H9 (cell line): ENCODE measurements at regions not wholly inside any gene's neighbourhood (a gene's known extent, or its start where the extent isn't known, plus 50 kb on each side); places are given as distances from the start of the nearest gene placed in this dataset.

Experiments used
- DNase-seq: peaks from one replicate; pipeline ENCODE4 v3.0.0-alpha.2; 2017
- H2AFZ ChIP-seq: one replicate; pipeline ENCODE4 v1.6.1; 2013; ENCODE audit warnings: mild to moderate bottlenecking, low read length, control low read depth, moderate library complexity
- H2AK5ac ChIP-seq: 2 replicates; pipeline ENCODE4 v1.6.1; 2013; ENCODE audit warnings: low read length, control low read depth, mixed read lengths; ENCODE audit not compliant: insufficient read length
- H2BK120ac ChIP-seq: one replicate; pipeline ENCODE4 v1.6.1; 2013; ENCODE audit warnings: low read depth, mild to moderate bottlenecking, low read length, control low read depth, inconsistent platforms; ENCODE audit not compliant: poor library complexity, severe bottlenecking
- H2BK12ac ChIP-seq: 2 replicates; pipeline ENCODE4 v1.6.1; 2013; ENCODE audit warnings: low read length, control low read depth, mixed read lengths, low read depth; ENCODE audit not compliant: insufficient read length
- H2BK15ac ChIP-seq: 2 replicates; pipeline ENCODE4 v1.6.1; 2013; ENCODE audit warnings: low read depth, low read length, control low read depth
- H2BK20ac ChIP-seq: one replicate; pipeline ENCODE4 v1.6.1; 2013; ENCODE audit warnings: low read depth, mild to moderate bottlenecking, low read length, control low read depth, inconsistent platforms; ENCODE audit not compliant: poor library complexity, severe bottlenecking
- H2BK5ac ChIP-seq: 2 replicates; pipeline ENCODE4 v1.6.1; 2013; ENCODE audit warnings: low read length, control low read depth, mixed read lengths; ENCODE audit not compliant: insufficient read length
- H3K14ac ChIP-seq: 2 replicates; pipeline ENCODE4 v1.6.1; 2013; ENCODE audit warnings: low read length, control low read depth; ENCODE audit not compliant: insufficient read depth
- H3K18ac ChIP-seq: 2 replicates; pipeline ENCODE4 v1.6.1; 2013; ENCODE audit warnings: low read depth, mild to moderate bottlenecking, mixed read lengths, low read length, control low read depth; ENCODE audit not compliant: insufficient read length
- H3K23ac ChIP-seq: 2 replicates; pipeline ENCODE4 v1.6.1; 2013; ENCODE audit warnings: low read length, control low read depth, mixed read lengths, low read depth; ENCODE audit not compliant: insufficient read length
- H3K23me2 ChIP-seq: 2 replicates; pipeline ENCODE4 v1.6.1; 2013; ENCODE audit warnings: low read depth, mild to moderate bottlenecking, mixed read lengths, low read length, control low read depth; ENCODE audit not compliant: insufficient read length, poor library complexity, severe bottlenecking
- H3K27ac ChIP-seq: 2 replicates; pipeline ENCODE4 v1.5.1; 2013; ENCODE audit warnings: low read length, control low read depth, mixed read lengths, low read depth; ENCODE audit not compliant: insufficient read length
- H3K27me3 ChIP-seq: 2 replicates; pipeline ENCODE4 v1.6.1; 2013; ENCODE audit warnings: low read length, control low read depth, inconsistent platforms; ENCODE audit not compliant: insufficient read depth
- H3K4ac ChIP-seq: 2 replicates; pipeline ENCODE4 v1.6.1; 2013; ENCODE audit warnings: low read depth, mild to moderate bottlenecking, control low read depth, inconsistent platforms, low read length, moderate library complexity
- H3K4me1 ChIP-seq: 2 replicates; pipeline ENCODE4 v1.6.1; 2013; ENCODE audit warnings: low read length, control low read depth, inconsistent platforms; ENCODE audit not compliant: insufficient read depth
- H3K4me2 ChIP-seq: 2 replicates; pipeline ENCODE4 v1.6.1; 2013; ENCODE audit warnings: low read length, control low read depth, mixed read lengths; ENCODE audit not compliant: insufficient read length, insufficient read depth
- H3K56ac ChIP-seq: 2 replicates; pipeline ENCODE4 v1.6.1; 2013; ENCODE audit warnings: low read depth, mild to moderate bottlenecking, mixed read lengths, low read length, control low read depth; ENCODE audit not compliant: insufficient read length
- H3K79me1 ChIP-seq: 2 replicates; pipeline ENCODE4 v1.6.1; 2013; ENCODE audit warnings: low read depth, mild to moderate bottlenecking, moderate library complexity, low read length, control low read depth, inconsistent platforms; ENCODE audit not compliant: insufficient read depth, poor library complexity, severe bottlenecking
- H3K79me2 ChIP-seq: 2 replicates; pipeline ENCODE4 v1.6.1; 2013; ENCODE audit warnings: low read length, control low read depth, inconsistent platforms; ENCODE audit not compliant: insufficient read depth
- H3K9ac ChIP-seq: 2 replicates; pipeline ENCODE4 v1.6.1; 2013; ENCODE audit warnings: low read length, control low read depth, mixed read lengths; ENCODE audit not compliant: insufficient read length; ENCODE audit errors: extremely low read depth
- H3K9me3 ChIP-seq: one replicate; pipeline ENCODE4 v1.6.1; 2013; ENCODE audit warnings: low read depth, low read length, inconsistent platforms; ENCODE audit not compliant: control insufficient read depth
- H3T11ph ChIP-seq: one replicate; pipeline ENCODE4 v1.6.1; 2013; ENCODE audit warnings: mild to moderate bottlenecking, low read length, control low read depth, inconsistent platforms
- H4K20me1 ChIP-seq: one replicate; pipeline ENCODE4 v1.6.1; 2013; ENCODE audit not compliant: control insufficient read depth, insufficient read length, insufficient read depth
- H4K5ac ChIP-seq: 2 replicates; pipeline ENCODE4 v1.6.1; 2013; ENCODE audit warnings: low read depth, mild to moderate bottlenecking, mixed read lengths, low read length, control low read depth; ENCODE audit not compliant: insufficient read length
- H4K8ac ChIP-seq: replicated peaks from 2 replicates; pipeline ENCODE4 v1.6.1; 2013; ENCODE audit warnings: low read length, control low read depth, mixed read lengths, low read depth; ENCODE audit not compliant: insufficient read length
- H4K91ac ChIP-seq: 2 replicates; pipeline ENCODE4 v1.6.1; 2013; ENCODE audit warnings: low read depth, mild to moderate bottlenecking, moderate library complexity, mixed read lengths, low read length, control low read depth; ENCODE audit not compliant: insufficient read length
- H3K27ac Mint-ChIP-seq, 3 experiments: 2 replicates in 2 of 3; 3 replicates in 1 of 3; pipeline ENCODE4 v1.8.0; 2020 to 2021; ENCODE audit warnings: mixed read lengths in 3 of 3, mild to moderate bottlenecking in 1 of 3, moderate library complexity in 1 of 3
- H3K27me3 Mint-ChIP-seq: 2 replicates; pipeline ENCODE4 v1.8.0; 2021; ENCODE audit warnings: low read depth, mild to moderate bottlenecking, moderate library complexity, mixed read lengths
- H3K36me3 Mint-ChIP-seq, 3 experiments: 2 replicates in 2 of 3; 3 replicates in 1 of 3; pipeline ENCODE4 v1.8.0; 2020 to 2021; ENCODE audit warnings: low read depth in 3 of 3, mixed read lengths in 3 of 3; ENCODE audit not compliant: insufficient read depth in 1 of 3
- H3K4me1 Mint-ChIP-seq, 2 experiments: 2 replicates each; pipeline ENCODE4 v1.8.0; 2020; ENCODE audit warnings: mixed read lengths in 2 of 2
- H3K4me3 Mint-ChIP-seq, 2 experiments: 2 replicates in 1 of 2; 3 replicates in 1 of 2; pipeline ENCODE4 v1.8.0; 2020 to 2021; ENCODE audit warnings: mild to moderate bottlenecking in 2 of 2, mixed read lengths in 2 of 2, moderate library complexity in 1 of 2
- H3K9me3 Mint-ChIP-seq, 2 experiments: 2 replicates in 1 of 2; 3 replicates in 1 of 2; pipeline ENCODE4 v1.8.0; 2020; ENCODE audit warnings: mild to moderate bottlenecking in 2 of 2, mixed read lengths in 2 of 2, moderate library complexity in 1 of 2
- WGBS: extraction: QIAGEN DNeasy Blood & Tissue Kit; methylation state at CpG from one replicate; pipeline ENCODE4 v1.1.7; 2013; ENCODE audit warnings: missing lambda C conversion rate, low lambda C conversion rate, mixed read lengths; ENCODE audit not compliant: insufficient read length; ENCODE audit errors: extremely low coverage; 5-methylcytosine and 5-hydroxymethylcytosine counted together
- TF ChIP-seq, protein P1 (sequence below): fragments of 200-600 bp; sonication (generic); conservative IDR thresholded peaks from 3 replicates; pipeline ENCODE4 v1.8.0; 2021; ENCODE audit warnings: antibody characterized with exemption, mild to moderate bottlenecking

DNA sequence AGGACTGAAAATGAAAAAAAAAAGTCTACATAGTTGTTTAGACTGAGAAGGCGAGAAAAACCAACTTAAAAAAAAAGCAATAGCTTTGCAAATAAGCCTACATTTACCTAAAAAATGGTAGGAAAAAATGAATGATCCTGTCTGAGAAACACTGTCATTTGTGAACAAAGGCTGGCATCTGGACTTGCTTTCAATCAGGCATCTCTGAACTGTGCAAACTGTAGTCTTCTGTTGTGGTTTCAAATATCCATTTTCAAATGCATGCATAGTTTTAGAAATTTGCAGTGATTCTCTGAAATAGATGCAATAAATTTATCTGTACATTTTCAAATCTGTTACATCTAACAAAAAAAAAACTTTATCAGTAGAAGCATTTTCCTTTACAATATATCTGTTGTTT lies 106.1 kb upstream of the LUZP2 start:
- DNase-seq = no peak
- H3T11ph ChIP-seq = no peak overlapping the region
- no peak overlapping the region for H2BK15ac ChIP-seq
- no peak overlapping the region for H3K27ac ChIP-seq
- H3K4me1 ChIP-seq = no peaks in the 10 kb centered on the region
- Mint-ChIP-seq H3K4me1 (peaks cover 0 to 2% of the 10 kb centered on the region in 2 experiments; a peak in 1 of 4 replicates), H3K9me3 (peaks cover 0 to 2% of the 10 kb centered on the region in 2 experiments; a peak in 1 of 5 replicates), H3K36me3 (0 out of 7 replicates have a peak, but pooled peaks cover 0 to 2% (median 0%) of the 10 kb centered on the region in 3 experiments), H3K27me3 (no peaks in the 10 kb centered on the region), H3K27ac (no peak overlapping the region), H3K4me3 (no peak overlapping the region)
- H2BK12ac ChIP-seq = no peak overlapping the region
- no peak overlapping the region for H3K4me2 ChIP-seq
- H3K9me3 ChIP-seq = no peaks in the 10 kb centered on the region
- no peaks in the 10 kb centered on the region for H4K20me1 ChIP-seq
- no peaks in the 10 kb centered on the region for H3K27me3 ChIP-seq
- H3K23ac ChIP-seq = no peak overlapping the region
- no peak overlapping the region for H2AFZ ChIP-seq
- H4K5ac ChIP-seq = no peak overlapping the region
- no peaks in the 10 kb centered on the region for H3K23me2 ChIP-seq
- no peak overlapping the region for H3K56ac ChIP-seq
- H4K91ac ChIP-seq = no peak overlapping the region
- no peak overlapping the region for H2BK20ac ChIP-seq
- no peak overlapping the region for H3K4ac ChIP-seq
- no peak overlapping the region for H2BK120ac ChIP-seq
- no peaks in the 10 kb centered on the region; the same call in 1 of the 2 replicates for H3K79me2 ChIP-seq
- TF ChIP-seq, protein P1, sequence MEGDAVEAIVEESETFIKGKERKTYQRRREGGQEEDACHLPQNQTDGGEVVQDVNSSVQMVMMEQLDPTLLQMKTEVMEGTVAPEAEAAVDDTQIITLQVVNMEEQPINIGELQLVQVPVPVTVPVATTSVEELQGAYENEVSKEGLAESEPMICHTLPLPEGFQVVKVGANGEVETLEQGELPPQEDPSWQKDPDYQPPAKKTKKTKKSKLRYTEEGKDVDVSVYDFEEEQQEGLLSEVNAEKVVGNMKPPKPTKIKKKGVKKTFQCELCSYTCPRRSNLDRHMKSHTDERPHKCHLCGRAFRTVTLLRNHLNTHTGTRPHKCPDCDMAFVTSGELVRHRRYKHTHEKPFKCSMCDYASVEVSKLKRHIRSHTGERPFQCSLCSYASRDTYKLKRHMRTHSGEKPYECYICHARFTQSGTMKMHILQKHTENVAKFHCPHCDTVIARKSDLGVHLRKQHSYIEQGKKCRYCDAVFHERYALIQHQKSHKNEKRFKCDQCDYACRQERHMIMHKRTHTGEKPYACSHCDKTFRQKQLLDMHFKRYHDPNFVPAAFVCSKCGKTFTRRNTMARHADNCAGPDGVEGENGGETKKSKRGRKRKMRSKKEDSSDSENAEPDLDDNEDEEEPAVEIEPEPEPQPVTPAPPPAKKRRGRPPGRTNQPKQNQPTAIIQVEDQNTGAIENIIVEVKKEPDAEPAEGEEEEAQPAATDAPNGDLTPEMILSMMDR = no peak
- no peak overlapping the region for H3K18ac ChIP-seq
- no peak overlapping the region for H2AK5ac ChIP-seq
- no CpG with 5 or more reads among the region's 1 CpG for WGBS
- no peak overlapping the region for H4K8ac ChIP-seq
- no peak overlapping the region for H3K14ac ChIP-seq
- H2BK5ac ChIP-seq = no peak overlapping the region
- no peak overlapping the region for H3K9ac ChIP-seq
- H3K79me1 ChIP-seq = no peaks in the 10 kb centered on the region
